Effector CD4-positive, alpha-beta T cell (primary cell): ENCODE measurements at regions not wholly inside any gene's neighbourhood (a gene's known extent, or its start where the extent isn't known, plus 50 kb on each side); places are given as distances from the start of the nearest gene placed in this dataset.

Source experiments
- DNase-seq: peaks from one replicate; pipeline ENCODE4 v3.0.0-alpha.2; 2020

DNA sequence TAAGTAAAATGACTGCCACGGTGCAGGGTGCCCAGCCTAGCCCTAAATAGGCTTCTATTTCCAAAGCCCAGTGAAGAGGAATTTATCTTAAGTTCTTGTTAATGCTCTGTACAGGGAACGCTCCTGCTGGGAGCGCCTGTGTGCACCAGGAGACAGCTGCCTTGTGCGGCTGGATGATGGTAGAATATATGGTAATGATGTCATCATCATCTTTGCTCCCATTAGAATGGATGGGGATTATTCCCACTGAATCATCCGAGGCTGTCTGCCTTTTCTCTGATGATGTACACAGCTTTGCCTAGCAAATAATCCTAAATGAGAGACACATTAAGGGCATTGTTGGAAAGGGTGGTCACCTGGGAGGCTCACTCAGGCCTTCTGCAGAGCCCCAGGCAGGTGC lies 928.1 kb downstream of the CCSER2 start:
- DNase-seq: no peak

DNA sequence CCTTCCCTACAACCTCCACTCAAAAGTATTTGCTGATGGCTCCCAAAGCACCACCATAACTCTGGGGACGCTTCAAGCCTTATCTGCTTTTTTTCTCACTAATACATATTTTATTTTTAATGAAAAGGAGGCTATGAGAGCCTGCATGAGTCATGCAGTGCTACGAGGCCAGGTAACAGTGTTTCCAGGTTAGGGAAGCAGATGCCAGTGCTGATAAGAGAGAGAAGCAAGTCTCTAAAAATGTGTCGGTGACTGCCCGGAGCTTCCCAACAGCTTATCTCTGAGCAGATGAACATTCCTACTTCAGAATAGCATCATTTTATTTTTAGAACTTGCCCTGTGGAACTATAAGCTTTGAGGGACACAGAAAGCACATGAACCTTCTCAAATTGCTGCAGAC lies 931.5 kb downstream of the CCSER2 start:
- DNase-seq: no peak

DNA sequence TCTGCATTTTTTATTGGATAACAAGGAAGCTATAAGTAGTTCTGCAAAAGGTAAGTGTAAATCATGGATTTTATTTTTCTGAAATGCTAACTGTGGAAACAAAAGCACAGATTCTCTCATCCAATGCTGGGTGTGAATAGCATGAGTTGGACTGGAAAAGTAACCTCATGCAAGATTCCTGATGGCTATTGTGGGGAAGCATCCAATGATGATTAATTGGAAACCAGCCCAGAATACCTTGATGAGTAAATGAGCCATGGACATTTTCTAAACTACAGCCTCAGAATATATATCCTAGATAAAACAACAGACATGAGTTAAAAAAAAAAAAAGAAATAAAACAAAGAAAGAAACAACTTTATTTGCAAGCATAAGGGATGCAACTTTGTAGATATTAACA lies 934.6 kb downstream of the CCSER2 start:
- no peak for DNase-seq

DNA sequence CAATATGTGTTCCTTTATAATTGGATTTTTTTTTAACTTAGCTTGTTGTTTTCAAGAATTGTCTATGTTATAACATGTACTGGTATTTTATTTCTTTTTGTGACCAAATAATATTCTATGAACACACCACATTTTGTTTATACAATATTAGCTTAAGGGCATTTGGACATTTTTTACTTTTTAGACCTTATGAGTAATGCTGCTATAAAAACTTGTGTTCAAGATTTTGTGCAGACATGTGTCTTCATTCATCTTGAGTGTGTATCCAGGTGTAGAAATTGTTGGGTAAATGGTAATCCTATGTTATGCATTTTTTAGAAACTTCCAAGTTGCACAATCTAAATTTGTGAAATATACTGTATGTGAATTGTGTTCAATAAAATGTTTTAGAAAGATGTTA lies 936.7 kb downstream of the CCSER2 start:
- DNase-seq: no peak

DNA sequence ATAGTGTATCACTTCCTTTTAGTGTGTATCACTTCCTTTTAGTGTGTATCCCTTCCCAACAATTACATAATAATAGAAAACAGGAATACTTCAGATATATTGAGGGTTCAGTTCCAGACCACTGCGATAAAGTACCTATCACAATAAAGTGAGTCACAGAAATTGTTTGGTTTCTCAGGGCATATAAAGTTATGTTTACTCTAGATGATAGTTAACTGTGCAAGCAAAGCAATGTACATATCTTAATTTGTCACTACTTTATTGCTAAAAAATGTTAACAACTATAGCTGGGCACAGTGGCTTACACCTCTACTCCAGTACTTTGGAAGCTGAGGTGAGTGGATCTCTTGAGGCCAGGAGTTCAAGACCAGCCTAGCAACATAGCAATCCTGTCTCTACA lies 938.4 kb downstream of the CCSER2 start:
- no peak for DNase-seq

DNA sequence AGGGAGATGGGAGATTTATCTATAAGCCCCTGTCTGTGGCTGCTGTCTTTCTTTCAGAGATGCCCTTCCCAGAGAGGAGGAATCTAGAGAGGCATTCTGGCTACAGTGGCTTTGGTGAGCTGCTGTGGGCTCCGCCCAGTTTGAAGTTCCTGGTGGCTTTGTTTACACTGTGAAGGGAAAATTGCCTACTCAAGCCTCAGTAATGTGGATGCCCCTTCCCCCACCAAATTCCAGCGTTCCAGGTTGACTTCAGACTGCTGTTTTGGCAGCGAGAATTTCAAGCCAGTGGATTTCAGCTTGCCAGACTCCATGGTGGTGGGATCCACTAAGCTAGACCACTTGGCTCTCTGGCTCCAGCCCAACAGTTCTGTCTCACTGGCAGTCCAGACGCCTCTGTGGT lies 951.6 kb downstream of the CCSER2 start:
- DNase-seq: no peak

DNA sequence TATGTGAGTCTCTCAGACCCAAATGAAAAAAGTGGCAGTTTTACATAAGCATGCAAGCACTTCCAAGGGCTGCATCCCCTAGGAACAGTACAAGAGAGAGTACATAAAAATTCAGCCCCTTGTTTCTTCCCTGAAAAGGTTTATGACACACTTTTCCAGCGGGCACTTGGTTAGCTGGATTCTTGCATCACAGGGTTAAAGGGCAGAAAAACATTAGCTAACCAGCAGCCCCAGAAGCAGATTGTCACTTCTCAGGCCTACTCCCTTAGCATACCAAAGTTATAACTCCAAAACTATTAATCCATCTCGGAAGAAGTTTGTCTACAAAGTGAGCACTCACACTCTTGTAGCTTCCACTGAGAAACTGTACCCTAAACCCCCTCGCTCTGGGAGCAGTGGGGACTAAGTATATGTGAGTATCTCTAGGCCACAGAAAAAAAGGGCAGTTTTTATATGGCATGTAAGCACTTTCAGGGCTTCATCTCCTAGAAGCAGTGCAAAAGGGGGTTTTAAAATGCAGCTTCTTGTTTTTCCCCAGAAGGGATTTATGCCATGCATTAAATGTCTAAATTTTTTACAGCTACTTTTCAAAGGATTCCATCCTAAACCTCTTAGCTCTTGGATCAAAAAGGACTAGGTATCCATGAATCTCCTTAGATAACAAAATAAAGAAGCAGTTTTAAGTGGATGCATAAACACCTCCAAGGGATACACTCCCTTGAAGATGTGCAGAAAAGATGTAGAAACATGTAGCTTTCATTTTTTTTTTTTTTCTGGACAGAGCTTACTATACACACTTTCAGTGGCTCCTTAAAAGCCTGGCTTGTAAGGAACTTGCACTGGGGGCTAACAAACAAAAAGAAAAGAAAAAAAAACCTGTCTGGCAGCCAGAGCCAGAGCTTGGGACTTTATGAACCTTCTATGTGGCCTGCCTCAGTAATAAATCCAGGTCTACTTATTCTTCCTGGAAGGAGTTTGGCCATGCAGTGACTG lies 956.7 kb downstream of the CCSER2 start:
- no peak for DNase-seq

DNA sequence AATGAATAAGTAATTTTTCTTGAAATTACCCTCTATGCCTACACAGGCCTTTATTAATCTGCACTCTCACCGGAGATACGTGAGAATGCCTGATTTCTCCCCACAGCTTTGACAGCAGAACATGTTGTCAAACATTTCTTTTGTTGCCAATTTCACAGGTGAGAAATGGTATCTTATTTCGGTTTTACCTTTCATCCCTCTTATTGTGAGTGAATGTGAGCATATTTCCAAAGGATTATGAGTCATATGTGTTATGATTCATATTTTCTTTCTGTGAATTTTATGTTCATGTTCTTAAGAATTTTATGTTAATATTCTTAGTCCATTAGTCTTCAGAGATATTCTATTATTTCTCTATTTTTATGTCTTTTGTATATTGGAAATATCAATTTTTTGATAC lies 965.1 kb downstream of the CCSER2 start:
- no peak for DNase-seq

DNA sequence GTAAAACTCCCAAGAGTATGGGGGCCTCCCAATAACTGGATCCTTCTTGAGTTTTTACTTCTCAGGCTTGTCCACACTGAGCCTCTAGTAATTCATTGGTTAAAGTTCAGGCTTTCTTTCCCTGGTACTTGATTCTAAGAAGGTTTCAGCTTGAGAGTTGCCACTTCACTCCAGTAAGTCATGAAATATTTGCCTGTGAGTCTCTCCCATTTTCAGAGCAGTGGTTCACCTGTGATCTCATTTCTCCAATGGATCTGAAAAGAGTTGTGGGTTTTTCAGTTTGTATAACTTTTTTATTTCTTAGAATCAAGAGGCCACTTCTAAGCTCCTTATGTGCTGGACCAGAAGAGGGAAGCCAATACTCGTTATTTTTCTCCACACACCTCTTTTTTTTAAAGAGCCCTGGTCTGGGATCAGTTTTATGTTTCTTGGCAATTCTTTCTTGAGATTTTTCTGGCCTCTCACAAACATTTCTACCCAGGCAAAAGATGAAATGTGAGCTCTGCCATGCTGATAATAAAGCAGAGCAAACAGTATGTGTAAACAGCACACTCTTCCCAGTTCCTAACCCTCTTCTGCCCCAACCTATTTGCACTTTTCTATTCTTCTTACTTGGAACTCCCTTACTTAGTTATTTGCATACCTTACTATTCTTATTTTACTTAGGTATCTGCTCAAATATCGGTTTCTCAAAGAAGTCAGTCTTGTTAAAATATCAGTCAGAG lies 983.4 kb downstream of the CCSER2 start:
- DNase-seq: no peak

DNA sequence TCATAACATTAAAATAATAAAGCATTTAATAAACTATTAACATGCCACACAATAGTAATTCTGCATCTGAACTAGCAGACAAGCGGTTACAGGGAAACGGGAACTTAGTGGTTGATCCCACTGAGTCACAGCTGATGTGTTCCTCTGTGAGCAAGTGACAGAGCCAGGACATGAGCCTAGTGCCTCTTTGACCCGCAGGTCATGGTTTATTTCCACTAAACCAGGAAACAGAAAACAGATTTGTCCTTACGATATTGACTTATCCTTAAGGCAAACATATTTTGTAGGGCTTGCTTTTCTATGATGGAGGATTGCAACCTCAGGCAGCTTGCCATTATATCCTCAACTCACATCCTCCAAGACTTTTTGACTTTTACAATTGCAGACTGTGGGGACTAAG lies 987.3 kb downstream of the CCSER2 start:
- DNase-seq: no peak

DNA sequence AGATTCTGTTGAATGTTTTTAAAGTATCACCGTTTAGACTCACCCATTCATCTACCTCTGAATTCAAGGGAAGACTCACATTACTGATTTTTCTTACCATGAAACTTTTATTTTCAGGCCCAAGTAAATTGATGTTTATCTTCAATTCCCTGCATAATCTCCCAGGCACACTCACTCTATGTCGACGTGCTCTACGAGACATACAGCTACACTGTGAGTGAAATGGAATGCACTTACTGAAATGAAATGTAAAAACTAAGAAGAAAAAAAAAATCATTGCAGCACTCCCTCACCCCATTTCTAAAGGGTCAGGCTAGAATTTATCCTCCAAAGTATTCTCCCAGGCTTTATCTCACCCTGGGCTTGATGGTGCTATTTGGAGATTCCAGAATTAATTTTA lies 987.9 kb downstream of the CCSER2 start:
- DNase-seq: no peak

DNA sequence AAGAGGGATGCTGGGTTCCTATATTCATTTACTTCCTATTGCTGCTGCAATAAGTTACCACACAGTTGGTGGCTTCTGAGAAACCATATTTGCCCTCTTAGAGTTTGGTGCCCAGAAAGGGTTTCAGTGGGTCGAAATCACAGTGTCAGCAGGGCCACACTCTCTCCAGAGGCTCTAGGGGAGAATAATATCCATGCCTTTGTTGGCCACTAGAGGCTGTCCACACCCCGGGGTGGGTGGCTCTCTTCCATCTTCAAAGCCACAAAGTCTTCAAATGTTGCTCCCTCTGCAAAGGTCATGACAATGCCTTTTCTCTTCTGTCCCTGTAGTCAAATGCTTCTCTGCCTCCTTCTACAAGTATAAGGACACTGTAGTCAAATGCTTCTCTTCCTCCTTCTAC lies 989.4 kb downstream of the CCSER2 start:
- no peak for DNase-seq

DNA sequence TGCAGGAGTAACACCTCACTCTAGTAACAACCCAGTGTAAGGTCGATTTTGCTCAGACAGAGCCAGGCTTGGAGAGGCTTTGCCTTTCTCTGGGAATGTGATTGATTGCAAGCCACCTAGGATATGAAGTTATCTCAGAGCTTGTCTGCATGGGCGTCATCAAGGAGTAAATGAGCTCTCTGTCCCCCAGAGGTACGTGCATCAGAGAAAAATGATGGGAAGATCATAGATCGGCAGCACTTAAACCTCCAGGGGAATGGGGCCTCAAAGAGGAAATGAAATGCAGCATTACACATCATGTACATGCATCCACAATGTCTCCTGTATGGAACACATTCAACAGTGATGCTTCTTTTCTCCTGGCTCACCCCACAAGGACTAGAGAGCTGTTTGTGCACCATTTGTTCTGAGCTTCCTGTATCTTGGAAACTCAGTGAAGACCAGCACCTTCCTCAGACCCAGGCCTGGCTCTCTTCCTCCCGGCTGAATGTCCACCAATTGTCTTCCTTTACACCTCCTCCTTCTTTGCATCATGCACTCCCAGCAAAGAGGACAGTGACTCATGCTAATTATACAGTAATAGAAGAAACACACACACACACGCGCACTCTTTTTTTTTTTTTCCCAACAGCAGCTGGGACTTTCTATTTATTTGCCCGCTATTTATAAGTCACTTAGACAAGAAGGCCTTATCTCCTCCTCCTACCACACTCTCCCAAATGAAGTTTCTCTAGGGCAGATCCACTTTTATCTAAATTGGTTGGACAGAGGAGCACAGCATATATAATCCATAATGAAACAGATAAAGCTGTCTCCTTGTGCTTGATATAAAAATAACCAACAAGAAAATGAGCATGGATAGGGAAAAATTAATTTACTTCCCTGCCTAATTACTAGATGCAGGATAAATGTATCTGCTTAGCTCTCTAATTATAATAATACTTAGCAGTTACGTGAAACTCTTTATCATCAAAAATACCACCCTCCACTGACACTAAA lies 990.7 kb downstream of the CCSER2 start:
- no peak for DNase-seq

DNA sequence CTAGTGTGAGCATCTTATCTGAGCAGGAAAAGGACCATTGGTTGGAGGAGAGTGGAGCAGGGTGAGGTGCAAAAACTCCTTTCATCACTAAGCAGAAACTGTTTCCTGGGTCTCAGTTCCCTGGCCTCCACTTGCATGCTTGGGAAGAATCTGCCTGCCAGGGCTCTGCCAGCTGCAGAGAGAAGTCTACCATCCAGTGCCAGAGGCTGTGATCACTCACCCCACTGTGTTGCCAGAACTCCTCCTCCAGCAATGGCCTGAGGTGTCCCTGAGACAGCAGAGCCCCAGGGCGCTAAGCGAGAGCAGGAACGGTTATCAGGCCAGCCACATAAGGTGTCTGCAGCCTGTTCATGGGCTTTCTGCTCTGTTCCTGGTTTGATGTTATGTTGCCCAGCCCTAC lies 991.4 kb downstream of the CCSER2 start:
- DNase-seq: no peak

DNA sequence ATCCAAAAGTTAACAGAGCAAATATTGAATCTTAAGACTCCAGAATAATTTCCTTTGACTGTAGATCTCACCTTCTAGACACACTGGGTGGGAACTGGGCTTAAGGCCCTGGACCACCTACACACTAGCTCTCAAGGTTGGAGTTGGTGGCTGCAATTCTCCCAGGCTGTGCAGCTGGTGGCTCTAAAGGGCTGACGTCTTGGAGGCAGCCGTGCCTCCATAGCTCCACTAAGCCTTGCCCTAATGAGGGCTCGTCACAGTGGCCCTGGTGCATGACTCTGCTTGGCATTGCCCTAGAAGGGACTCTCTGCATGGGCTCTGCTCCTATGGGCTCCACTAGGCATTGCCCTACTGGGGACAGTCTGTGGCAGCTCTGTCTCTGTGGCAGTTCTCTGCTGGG lies 1005.2 kb downstream of the CCSER2 start:
- DNase-seq: no peak

DNA sequence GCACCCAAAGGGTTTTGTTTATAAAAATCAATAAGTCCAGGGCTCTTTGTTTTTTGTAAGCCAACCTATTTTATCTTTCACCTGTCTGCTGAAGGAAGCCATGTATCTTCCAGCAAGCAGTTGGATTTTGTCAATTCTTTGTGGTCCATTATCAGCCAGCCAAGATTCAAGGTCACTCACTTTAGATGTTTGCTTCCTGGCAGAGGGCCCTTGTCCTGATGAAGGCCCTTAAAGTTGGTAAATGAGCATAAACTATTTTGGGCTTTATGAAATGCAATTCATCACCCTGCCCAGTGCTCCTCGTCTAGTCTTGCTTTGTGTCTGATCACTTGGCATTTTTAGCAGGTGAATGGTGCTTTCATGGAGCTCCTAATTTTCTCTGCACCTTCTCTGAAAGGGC lies 1004.2 kb downstream of the GRID1 start:
- DNase-seq: no peak

DNA sequence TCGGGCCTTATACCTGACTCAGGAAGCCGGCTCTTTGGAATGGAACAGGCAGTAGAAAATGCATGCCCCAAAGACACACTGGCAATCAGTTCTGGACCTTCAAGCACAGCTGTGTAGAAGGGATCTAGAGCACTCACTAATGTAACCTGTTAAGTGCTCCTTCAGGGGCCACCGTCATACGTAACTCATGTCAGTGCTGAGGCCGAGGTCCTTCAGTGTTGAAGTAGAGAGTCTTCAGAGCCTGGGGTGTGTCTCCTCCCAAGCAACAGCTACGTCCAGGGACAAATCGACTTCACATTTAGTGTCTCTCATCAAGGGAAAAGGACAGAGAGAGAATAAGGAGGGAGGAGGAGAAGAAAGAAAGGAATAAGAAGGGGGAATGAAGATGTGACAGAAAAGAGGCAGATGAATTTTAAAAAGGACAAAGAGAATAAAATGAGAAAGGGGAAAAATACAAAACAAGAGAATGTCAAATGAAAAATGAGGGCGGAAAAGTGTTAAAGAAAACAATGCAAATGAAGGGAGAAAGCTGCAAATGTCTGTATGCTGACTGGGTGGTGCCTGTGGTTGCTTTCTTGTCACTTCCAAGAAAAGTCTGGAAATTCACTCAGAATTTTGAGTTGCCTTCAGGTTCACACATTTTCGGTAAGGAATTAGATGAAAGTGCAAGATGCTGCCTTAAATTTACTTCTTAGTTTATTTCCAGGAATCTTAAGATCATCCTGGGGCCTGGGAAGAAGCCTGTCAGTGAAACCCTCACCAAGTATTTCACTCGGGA lies 989.4 kb downstream of the GRID1 start:
- no peak for DNase-seq

DNA sequence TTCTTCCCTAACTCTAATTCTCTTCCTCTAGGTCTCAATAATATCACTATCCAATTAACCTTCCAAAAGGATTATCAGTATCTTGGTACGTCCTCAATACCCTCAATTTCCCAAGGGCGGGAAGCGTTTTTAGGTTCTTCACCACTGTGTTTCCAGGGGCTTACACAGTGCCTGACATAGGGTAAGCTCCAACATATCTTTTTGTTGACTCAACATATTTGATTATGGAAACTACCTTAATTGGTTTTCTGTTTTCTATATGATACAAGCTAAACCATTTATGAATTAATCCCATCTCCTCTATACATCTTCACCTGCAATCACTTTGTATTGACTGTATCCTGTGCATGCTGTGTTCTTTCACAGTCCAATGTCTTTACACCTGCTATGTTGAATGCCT lies 987.3 kb downstream of the GRID1 start:
- no peak for DNase-seq

DNA sequence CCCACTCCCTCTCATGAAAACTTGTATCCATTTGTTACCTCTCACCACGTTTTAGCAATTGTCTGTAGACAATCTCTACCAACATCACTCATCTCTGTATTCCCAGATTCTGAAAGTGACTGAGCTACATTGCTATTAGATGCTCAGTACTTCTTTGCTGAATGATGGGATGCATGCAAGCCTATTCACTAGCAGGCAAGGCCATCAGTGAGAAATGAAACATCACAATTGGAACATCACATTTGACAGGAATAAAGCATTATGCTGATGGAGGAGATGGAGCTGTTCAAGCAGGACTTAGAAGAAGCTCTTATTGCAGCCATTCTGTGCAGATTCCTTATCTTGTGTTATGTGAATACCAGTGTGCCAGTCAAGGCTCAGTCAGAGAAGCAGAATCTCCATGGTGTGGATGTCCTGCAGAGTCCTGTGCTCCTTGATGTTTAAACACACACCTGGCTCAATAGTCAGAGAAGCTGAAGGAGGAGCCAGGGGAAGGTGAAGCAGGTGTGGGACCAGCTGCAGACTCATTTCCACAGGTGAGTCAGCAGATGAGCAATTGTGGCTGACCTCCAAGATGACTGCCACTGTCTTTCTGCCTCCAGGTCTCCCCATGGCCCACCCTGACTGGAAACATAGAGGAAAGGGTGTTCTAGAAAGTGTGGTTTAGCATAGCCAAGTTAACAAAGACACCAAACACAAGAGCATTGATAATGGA lies 965.5 kb downstream of the GRID1 start:
- no peak for DNase-seq

DNA sequence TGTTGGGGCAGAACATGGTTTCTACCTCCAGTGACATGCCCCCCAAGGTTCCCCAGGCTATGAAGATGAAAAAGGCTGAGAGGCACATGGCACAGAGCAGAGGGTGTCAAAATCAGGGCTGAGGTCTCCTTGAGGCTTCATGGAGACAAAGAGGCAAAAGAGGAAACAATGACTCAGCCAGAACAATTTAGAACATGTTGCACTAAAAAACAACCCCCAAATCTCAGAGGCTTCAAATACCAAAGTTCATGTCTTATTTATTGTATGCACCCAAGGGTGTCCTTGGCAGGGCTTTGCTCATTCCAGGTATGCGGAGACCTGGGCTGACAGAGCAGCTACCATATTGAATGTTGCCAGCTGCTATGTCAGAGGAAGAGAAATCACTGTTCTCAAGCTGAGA lies 964.1 kb downstream of the GRID1 start:
- DNase-seq: no peak

DNA sequence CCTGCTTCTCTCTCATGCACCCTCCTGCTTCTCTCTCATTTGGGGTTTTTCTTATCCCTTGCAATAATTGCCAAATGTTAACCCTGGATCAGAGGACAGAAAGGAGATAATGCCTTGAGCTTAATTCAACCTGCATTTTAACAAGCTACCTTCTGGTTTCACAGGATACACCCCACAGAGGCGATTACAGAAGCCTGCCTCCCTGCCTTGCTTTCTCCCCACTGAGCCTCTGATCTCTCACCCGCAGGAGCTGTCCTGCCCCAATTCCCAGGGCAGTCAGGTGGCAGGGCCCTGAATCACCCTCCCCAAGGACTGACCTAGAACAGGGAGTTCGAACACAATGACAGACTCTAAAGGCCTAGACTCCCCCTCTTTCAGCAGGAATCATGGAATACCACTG lies 959.5 kb downstream of the GRID1 start:
- no peak for DNase-seq
